Thyroid gland (tissue), 4 donors: ENCODE measurements at regions not wholly inside any gene's neighbourhood (a gene's known extent, or its start where the extent isn't known, plus 50 kb on each side); places are given as distances from the start of the nearest gene placed in this dataset.

ENCODE experiments used
- CTCF ChIP-seq, 6 experiments: fragments of 200-600 bp in 3 of 6; fragments of 450-650 bp in 3 of 6; sonication (generic) in 3 of 6; IDR thresholded peaks; one replicate each; pipeline ENCODE4 v1.5.1; 2016 to 2019; ENCODE audit warnings: antibody characterized with exemption in 6 of 6, mild to moderate bottlenecking in 2 of 6, inconsistent platforms in 1 of 6, moderate library complexity in 1 of 6
- POLR2A ChIP-seq, 2 donors: fragments of 450-650 bp; IDR thresholded peaks; one replicate each; pipeline ENCODE4 v1.6.1; 2017; ENCODE audit warnings: antibody characterized with exemption in 2 of 2, mild to moderate bottlenecking in 2 of 2, moderate library complexity in 1 of 2

GRCh38 chr2:173606619-173607248 is 252.1 kb downstream of the CDCA7 start:
- TF ChIP-seq POLR2A (IDR thresholded peaks at IDR 0.05) = no peak
- no peak for TF ChIP-seq CTCF (IDR thresholded peaks at IDR 0.05)
